Neural cell (in vitro differentiated cells): ENCODE measurements at regions not wholly inside any gene's neighbourhood (a gene's known extent, or its start where the extent isn't known, plus 50 kb on each side); places are given as distances from the start of the nearest gene placed in this dataset.

Experiments used
- H2AFZ ChIP-seq: fragments of 200-600, 300-800 bp; sonication (generic), shearing (Covaris generic); 2 replicates; pipeline ENCODE4 v1.6.0; 2014; ENCODE audit warnings: low read depth, mild to moderate bottlenecking, antibody characterized with exemption, low read length, moderate library complexity
- H3F3A ChIP-seq: fragments of 200-600 bp; shearing (Covaris generic); 2 replicates; pipeline ENCODE4 v1.6.1; 2016; ENCODE audit warnings: mild to moderate bottlenecking, moderate library complexity, mixed read lengths, antibody characterized with exemption, low read length; ENCODE audit not compliant: insufficient read depth, poor library complexity, severe bottlenecking
- H3K27ac ChIP-seq: fragments of 200-600, 300-800 bp; sonication (generic), shearing (Covaris generic); 2 replicates; pipeline ENCODE4 v1.5.1; 2014; ENCODE audit warnings: mild to moderate bottlenecking, low read length, moderate library complexity
- H3K27me3 ChIP-seq: fragments of 300-800, 200-600 bp; sonication (generic), shearing (Covaris generic); 2 replicates; pipeline ENCODE4 v1.6.0; 2014; ENCODE audit warnings: mild to moderate bottlenecking, low read depth, low read length, moderate library complexity; ENCODE audit not compliant: insufficient read depth
- H3K36me3 ChIP-seq: fragments of 300-800, 200-600 bp; sonication (generic), shearing (Covaris generic); 2 replicates; pipeline ENCODE4 v1.5.1; 2014; ENCODE audit warnings: mild to moderate bottlenecking, antibody characterized with exemption, low read length, moderate library complexity; ENCODE audit not compliant: insufficient read depth
- H3K4me2 ChIP-seq: fragments of 300-800, 200-600 bp; sonication (generic), shearing (Covaris generic); 2 replicates; pipeline ENCODE4 v1.6.0; 2014; ENCODE audit warnings: mild to moderate bottlenecking, low read length
- H3K4me3 ChIP-seq: fragments of 300-800, 200-600 bp; sonication (generic), shearing (Covaris generic); 2 replicates; pipeline ENCODE4 v1.5.1; 2014; ENCODE audit warnings: mild to moderate bottlenecking, low read length, moderate library complexity
- H3K79me2 ChIP-seq: fragments of 200-600 bp; shearing (Covaris generic); replicated peaks from 2 replicates; pipeline ENCODE4 v1.6.0; 2014; ENCODE audit warnings: mild to moderate bottlenecking, low read length, moderate library complexity; ENCODE audit not compliant: insufficient read depth
- H3K9ac ChIP-seq: fragments of 300-800, 200-600 bp; sonication (generic), shearing (Covaris generic); 2 replicates; pipeline ENCODE4 v1.6.1; 2016; ENCODE audit warnings: mild to moderate bottlenecking, low read length, mixed read lengths
- H3K9me2 ChIP-seq: fragments of 200-600 bp; shearing (Covaris generic); 2 replicates; pipeline ENCODE4 v1.6.1; 2016; ENCODE audit warnings: mild to moderate bottlenecking, low read length, mixed read lengths; ENCODE audit not compliant: insufficient read depth
- H3K9me3 ChIP-seq: fragments of 200-600, 300-800 bp; sonication (generic), shearing (Covaris generic); 2 replicates; pipeline ENCODE4 v1.6.1; 2016; ENCODE audit warnings: mild to moderate bottlenecking, mixed run types, low read length, moderate library complexity, mixed read lengths
- H4K20me1 ChIP-seq: fragments of 200-600 bp; shearing (Covaris generic); 2 replicates; pipeline ENCODE4 v1.6.1; 2016; ENCODE audit warnings: mild to moderate bottlenecking, mixed run types; ENCODE audit not compliant: insufficient read depth
- CTCF ChIP-seq: fragments of 450-650 bp; IDR thresholded peaks from 2 replicates; pipeline ENCODE4 v1.5.1; 2014; ENCODE audit warnings: antibody characterized with exemption, mild to moderate bottlenecking, moderate library complexity; ENCODE audit not compliant: poor library complexity, severe bottlenecking
- EP300 ChIP-seq: fragments of 450-650 bp; conservative IDR thresholded peaks from 2 replicates; pipeline ENCODE4 v1.6.1; 2014; ENCODE audit warnings: antibody characterized with exemption, mild to moderate bottlenecking, moderate library complexity; ENCODE audit not compliant: poor library complexity, severe bottlenecking
- EZH2 ChIP-seq: fragments of 200-600, 300-800 bp; shearing (Covaris generic), sonication (generic); IDR thresholded peaks from 2 replicates; pipeline ENCODE4 v1.6.1; 2014; ENCODE audit warnings: antibody characterized with exemption, low read length, borderline replicate concordance, mild to moderate bottlenecking; ENCODE audit not compliant: insufficient read depth, poor library complexity, severe bottlenecking
- MXI1 ChIP-seq: fragments of 450-650 bp; conservative IDR thresholded peaks from 2 replicates; pipeline ENCODE4 v1.6.1; 2014; ENCODE audit warnings: antibody characterized with exemption, mild to moderate bottlenecking; ENCODE audit not compliant: poor library complexity, severe bottlenecking
- POLR2AphosphoS5 ChIP-seq: IDR thresholded peaks from 2 replicates; pipeline ENCODE4 v1.6.1; 2012
- RAD21 ChIP-seq: fragments of 450-650 bp; conservative IDR thresholded peaks from 2 replicates; pipeline ENCODE4 v1.6.1; 2014; ENCODE audit warnings: antibody characterized with exemption, mild to moderate bottlenecking, moderate library complexity
- REST ChIP-seq: IDR thresholded peaks from 2 replicates; pipeline ENCODE4 v1.6.1; 2012; ENCODE audit warnings: borderline replicate concordance
- SMC3 ChIP-seq: fragments of 450-650 bp; conservative IDR thresholded peaks from 2 replicates; pipeline ENCODE4 v1.6.1; 2014; ENCODE audit warnings: antibody characterized with exemption, mild to moderate bottlenecking, moderate library complexity; ENCODE audit not compliant: poor library complexity
- TAF1 ChIP-seq: IDR thresholded peaks from 2 replicates; pipeline ENCODE4 v1.6.1; 2012; ENCODE audit warnings: low read depth

GRCh38 chr13:33937373-33938098, 119.6 kb downstream of the RFC3 start:
- Histone ChIP-seq H2AFZ (no peak overlapping the region), H3K9me2 (no peaks in the 10 kb centered on the region), H3K27ac (no peak overlapping the region), H3K79me2 (no peaks in the 10 kb centered on the region), H3K4me2 (no peak overlapping the region), H3F3A (no peaks in the 10 kb centered on the region), H3K27me3 (no peaks in the 10 kb centered on the region), H3K9ac (no peak overlapping the region), H3K4me3 (no peak overlapping the region), H3K9me3 (no peaks in the 10 kb centered on the region), H3K36me3 (no peaks in the 10 kb centered on the region), H4K20me1 (no peaks in the 10 kb centered on the region)
- TF ChIP-seq SMC3 (no peak), EP300 (no peak), REST (no peak), RAD21 (no peak), CTCF (no peak), POLR2AphosphoS5 (no peak), EZH2 (no peak), TAF1 (no peak), MXI1 (no peak)

- H3K79me2 ChIP-seq = no peaks in the 10 kb centered on the region
- H3K9me2 ChIP-seq = no peaks in the 10 kb centered on the region
Measured at GRCh38 chr13:33940256-33940655, 122.3 kb downstream of the RFC3 start.

More at GRCh38 chr13:33940256-33940655, 122.3 kb downstream of the RFC3 start:
- Histone ChIP-seq H4K20me1 (no peaks in the 10 kb centered on the region), H3K4me3 (no peak overlapping the region), H3K9me3 (no peaks in the 10 kb centered on the region), H2AFZ (no peak overlapping the region), H3K27ac (no peak overlapping the region), H3F3A (no peaks in the 10 kb centered on the region), H3K27me3 (no peaks in the 10 kb centered on the region), H3K9ac (no peak overlapping the region), H3K36me3 (no peaks in the 10 kb centered on the region), H3K4me2 (no peak overlapping the region)
- no peak for TF ChIP-seq EP300
- TF ChIP-seq CTCF = no peak
- TF ChIP-seq RAD21 = no peak
- no peak for TF ChIP-seq EZH2
- TF ChIP-seq REST = no peak
